ENCODE measurements at regions not wholly inside any gene's neighbourhood (a gene's known extent, or its start where the extent isn't known, plus 50 kb on each side); places are given as distances from the start of the nearest gene placed in this dataset.

DNA sequence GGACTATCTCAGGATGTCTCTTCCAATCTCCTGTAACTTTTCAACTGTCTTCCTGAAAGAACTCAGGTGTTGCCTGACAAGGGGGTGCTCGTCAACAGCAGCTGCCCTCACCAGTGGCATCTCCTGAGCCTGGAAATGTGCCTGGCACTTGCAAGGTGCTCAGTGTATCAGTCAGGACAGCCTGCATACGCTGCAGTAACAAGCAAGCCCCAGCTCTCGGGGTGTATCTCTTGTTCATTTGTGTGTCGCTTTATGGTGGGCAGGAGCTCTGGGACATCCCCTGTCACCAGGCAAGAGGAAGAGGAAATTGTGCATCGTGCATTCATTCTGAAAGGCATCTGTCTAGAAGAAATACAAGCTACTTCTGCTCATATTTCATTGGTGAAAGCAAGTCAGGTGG is 263.1 kb downstream of the DCDC2C start:
- H3K4me3 ChIP-seq (ENCODE audit: low read depth, low read length) = no peak overlapping the region
- TF ChIP-seq, protein P1, sequence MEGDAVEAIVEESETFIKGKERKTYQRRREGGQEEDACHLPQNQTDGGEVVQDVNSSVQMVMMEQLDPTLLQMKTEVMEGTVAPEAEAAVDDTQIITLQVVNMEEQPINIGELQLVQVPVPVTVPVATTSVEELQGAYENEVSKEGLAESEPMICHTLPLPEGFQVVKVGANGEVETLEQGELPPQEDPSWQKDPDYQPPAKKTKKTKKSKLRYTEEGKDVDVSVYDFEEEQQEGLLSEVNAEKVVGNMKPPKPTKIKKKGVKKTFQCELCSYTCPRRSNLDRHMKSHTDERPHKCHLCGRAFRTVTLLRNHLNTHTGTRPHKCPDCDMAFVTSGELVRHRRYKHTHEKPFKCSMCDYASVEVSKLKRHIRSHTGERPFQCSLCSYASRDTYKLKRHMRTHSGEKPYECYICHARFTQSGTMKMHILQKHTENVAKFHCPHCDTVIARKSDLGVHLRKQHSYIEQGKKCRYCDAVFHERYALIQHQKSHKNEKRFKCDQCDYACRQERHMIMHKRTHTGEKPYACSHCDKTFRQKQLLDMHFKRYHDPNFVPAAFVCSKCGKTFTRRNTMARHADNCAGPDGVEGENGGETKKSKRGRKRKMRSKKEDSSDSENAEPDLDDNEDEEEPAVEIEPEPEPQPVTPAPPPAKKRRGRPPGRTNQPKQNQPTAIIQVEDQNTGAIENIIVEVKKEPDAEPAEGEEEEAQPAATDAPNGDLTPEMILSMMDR (IDR thresholded peaks at IDR 0.05; ENCODE audit: low read depth, low read length) = no peak
- in situ Hi-C loops (cut with HindIII; ENCODE audit: low sequenced_read_pairs) = no loop called here
- no peak for DNase-seq (ENCODE audit: low read depth, low spot score)

DNA sequence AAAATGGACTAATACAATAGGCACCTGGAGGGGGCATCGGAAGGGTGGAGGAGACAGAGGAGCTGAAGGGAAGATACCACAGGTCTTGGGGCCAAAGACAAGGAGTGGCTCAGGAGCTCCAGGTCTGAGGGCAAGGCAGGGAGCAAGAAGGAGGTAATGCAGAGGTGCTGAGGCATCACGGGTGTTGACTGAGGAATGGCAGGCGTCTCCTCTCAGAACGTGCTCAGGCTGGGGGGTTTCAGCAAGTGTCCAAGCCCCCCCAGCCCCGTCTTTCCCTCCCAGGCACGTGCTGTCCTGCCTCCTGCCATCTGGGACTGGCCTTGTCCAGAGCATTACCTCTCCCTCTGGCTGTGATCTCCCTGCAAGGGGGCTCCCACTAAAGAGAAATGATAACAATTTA is 265.4 kb downstream of the DCDC2C start:
- TF ChIP-seq, protein P1 (IDR thresholded peaks at IDR 0.05; ENCODE audit: low read depth, low read length) = no peak
- DNase-seq (ENCODE audit: low read depth, low spot score) = no peak
- in situ Hi-C loops (cut with HindIII; ENCODE audit: low sequenced_read_pairs) = no loop called here
- no peak overlapping the region for H3K4me3 ChIP-seq (ENCODE audit: low read depth, low read length)

DNA sequence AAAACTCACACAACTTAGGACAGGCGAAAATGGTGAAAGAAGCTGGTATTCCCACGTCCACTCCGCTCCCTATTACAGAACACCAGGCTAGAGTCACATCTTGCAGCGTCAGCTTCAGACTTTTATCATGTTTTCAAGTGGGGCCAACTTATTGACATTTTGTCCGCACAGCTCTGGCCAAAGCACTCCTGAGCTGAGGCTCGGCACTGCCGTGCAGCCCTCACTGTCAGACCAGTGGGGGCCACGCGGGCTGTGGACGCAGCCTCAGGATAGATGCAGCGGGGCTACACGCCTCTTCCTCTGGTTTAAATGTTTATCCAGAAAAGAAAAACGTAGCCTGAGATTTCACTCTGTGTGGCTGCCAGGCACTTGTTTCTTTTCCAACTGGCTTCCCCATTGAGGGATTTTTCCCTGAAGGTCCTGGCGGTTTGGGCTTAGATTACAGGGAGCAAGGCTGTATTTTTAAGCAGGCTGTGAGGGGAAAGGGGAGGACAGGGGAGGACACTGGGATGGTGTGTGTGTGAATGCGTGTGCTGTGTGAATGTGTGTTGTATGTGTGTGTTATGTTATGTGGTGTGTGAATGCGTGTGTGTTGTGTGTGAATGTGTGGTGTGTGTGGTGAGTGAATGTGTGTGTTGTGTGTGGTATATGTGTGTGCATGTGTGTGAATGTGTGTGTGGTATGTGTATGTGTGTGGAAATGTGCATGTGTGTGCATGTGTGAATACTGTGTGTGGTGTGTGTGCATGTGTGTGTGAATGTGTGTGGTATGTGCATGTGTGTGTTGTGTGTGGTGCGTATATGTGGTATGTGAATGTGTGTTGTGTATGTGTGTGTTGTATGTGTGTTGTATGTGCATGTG is 267.6 kb downstream of the DCDC2C start:
- in situ Hi-C loops (cut with HindIII; ENCODE audit: low sequenced_read_pairs) = no loop called here
- TF ChIP-seq, protein P1 (IDR thresholded peaks at IDR 0.05; ENCODE audit: low read depth, low read length) = no peak
- no peak for DNase-seq (ENCODE audit: low read depth, low spot score)
- H3K4me3 ChIP-seq (ENCODE audit: low read depth, low read length) = no peak overlapping the region

DNA sequence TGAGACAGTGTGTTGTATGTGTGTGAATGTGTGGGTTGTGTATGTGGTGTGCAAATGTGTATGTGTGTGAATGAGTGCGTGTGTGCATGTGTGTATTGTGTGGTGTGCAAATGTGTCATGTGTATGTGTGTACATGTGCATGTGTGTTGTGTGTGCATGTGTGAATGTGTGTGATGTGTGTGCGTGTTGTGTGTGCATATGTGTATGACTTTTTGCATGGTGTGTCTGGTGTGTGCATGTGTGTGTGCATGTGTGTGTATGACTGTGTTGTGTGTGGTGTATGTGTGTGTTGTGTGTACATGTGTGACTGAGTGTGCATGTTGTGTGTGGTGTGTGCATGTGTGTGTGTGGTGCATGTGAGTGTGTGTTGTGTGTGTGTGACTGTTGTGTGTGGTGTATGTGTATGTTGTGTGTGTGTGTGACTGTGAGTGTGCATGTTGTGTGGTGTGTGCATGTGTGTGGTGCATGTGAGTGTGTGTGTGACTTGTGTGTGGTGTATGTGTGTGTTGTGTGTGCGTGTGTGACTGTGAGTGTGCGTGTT is 268.3 kb downstream of the DCDC2C start:
- no peak for DNase-seq (ENCODE audit: low read depth, low spot score)
- TF ChIP-seq, protein P1 (IDR thresholded peaks at IDR 0.05; ENCODE audit: low read depth, low read length) = no peak
- no peak overlapping the region for H3K4me3 ChIP-seq (ENCODE audit: low read depth, low read length)
- in situ Hi-C loops (cut with HindIII; ENCODE audit: low sequenced_read_pairs) = no loop called here

DNA sequence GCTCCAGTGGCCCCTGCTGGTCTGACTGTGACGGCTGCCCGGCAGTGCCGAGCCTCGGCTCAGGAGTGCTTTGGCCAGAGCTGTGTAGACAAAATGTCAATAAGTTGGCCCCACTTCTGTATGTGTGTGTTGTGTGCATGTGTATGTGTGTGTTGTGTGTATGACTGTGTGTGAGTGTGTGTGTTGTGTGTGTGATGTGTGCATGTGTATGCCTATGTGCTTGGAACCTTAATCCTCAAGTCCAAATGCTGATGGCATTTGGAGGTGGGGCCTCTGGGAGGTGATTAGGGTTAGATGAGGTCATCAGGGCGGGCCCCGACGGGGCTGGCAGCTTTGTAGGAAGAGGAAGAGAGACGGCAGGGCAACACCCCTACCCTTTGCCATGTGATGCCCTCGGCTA is 269.0 kb downstream of the DCDC2C start:
- H3K4me3 ChIP-seq (ENCODE audit: low read depth, low read length) = no peak overlapping the region
- TF ChIP-seq, protein P1 (IDR thresholded peaks at IDR 0.05; ENCODE audit: low read depth, low read length) = no peak
- no peak for DNase-seq (ENCODE audit: low read depth, low spot score)
- in situ Hi-C loops (cut with HindIII; ENCODE audit: low sequenced_read_pairs) = no loop called here

DNA sequence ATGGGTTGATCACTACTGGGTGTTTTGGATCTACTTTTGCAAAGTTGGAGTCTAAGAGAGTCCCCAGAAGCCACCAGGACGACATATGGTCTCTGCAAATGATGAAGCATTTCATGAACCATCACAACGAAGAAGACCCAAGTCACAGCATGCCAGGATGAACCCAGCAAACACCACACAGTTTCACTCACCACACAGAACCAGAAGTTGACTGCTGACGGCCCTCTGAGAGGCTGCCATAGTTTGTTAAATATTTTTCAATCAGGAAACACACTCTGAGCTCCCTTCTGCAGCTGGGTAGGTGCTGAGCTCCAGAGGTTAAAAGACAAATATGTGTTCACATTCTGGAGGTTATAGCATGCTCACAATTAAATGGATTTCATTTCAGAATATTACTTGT is 271.4 kb downstream of the DCDC2C start:
- in situ Hi-C loops (cut with HindIII; ENCODE audit: low sequenced_read_pairs) = no loop called here
- TF ChIP-seq, protein P1 (IDR thresholded peaks at IDR 0.05; ENCODE audit: low read depth, low read length) = no peak
- no peak overlapping the region for H3K4me3 ChIP-seq (ENCODE audit: low read depth, low read length)
- DNase-seq (ENCODE audit: low read depth, low spot score) = no peak
